ENCODE measurements at regions not wholly inside any gene's neighbourhood (a gene's known extent, or its start where the extent isn't known, plus 50 kb on each side); places are given as distances from the start of the nearest gene placed in this dataset.

DNA sequence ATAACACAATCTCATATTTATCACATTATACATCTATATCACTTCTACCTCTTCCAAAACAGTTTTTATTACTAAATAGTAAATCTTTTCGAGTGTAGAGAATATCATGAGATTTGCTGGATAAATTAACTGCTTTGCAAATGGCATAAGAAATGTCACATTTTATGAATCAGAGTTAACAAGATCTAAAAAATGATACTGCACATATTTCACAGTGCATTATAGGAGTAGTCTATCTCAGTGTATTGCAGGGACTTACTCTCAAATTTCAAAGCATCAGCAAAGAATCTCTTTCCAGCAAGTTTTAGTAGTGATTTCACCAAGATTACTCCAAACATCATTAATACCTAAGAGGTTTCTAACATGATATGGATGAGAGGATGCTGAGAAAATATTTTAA, 687.1 kb upstream of the SLITRK1 start:
- Histone ChIP-seq H4K20me1 (ENCODE audit: insufficient read depth) (no peaks in the 10 kb centered on the region), H3K4me2 (ENCODE audit: low read length) (no peak overlapping the region), H3K36me3 (ENCODE audit: control insufficient read depth in 1 of 2, insufficient read depth in 2 of 2, low read length in 2 of 2) (no peaks in the 10 kb centered on the region), H3K9me3 (ENCODE audit: control insufficient read depth in 1 of 2, insufficient read depth in 1 of 2, low read depth in 1 of 2, low read length in 2 of 2) (no peaks in the 10 kb centered on the region), H3K27ac (ENCODE audit: low read depth, low read length) (no peak overlapping the region), H3K79me2 (ENCODE audit: insufficient read depth, low read length) (no peaks in the 10 kb centered on the region), H3K4me3 (replicated peaks in 1 of 2; ENCODE audit: low read depth in 1 of 2, low read length in 2 of 2) (no peak overlapping the region), H3K4me1 (ENCODE audit: control insufficient read depth in 1 of 2, insufficient read depth in 2 of 2, low read length in 2 of 2) (no peaks in the 10 kb centered on the region), H3K9ac (ENCODE audit: low read length) (no peak overlapping the region), H3K27me3 (ENCODE audit: insufficient read depth, low read length) (no peaks in the 10 kb centered on the region), H2AFZ (ENCODE audit: low read depth, low read length, poor library complexity, severe bottlenecking) (no peak overlapping the region), H3K9me2 (ENCODE audit: insufficient read depth) (no peaks in the 10 kb centered on the region)
- ATAC-seq: no peak
- POLR2A ChIA-PET: no interaction called here
- DNase-seq (ENCODE audit: low read depth, low spot score): no peak
- TF ChIP-seq CBX3 (IDR thresholded peaks at IDR 0.05; ENCODE audit: low read depth): no peak
- no peak for TF ChIP-seq RAD21 (IDR thresholded peaks at IDR 0.05; ENCODE audit: low read depth)
- TF ChIP-seq, protein P1, sequence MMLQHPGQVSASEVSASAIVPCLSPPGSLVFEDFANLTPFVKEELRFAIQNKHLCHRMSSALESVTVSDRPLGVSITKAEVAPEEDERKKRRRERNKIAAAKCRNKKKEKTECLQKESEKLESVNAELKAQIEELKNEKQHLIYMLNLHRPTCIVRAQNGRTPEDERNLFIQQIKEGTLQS (IDR thresholded peaks at IDR 0.05): no peak
- no peak for TF ChIP-seq ZFX (IDR thresholded peaks at IDR 0.05)
- TF ChIP-seq, protein P2, sequence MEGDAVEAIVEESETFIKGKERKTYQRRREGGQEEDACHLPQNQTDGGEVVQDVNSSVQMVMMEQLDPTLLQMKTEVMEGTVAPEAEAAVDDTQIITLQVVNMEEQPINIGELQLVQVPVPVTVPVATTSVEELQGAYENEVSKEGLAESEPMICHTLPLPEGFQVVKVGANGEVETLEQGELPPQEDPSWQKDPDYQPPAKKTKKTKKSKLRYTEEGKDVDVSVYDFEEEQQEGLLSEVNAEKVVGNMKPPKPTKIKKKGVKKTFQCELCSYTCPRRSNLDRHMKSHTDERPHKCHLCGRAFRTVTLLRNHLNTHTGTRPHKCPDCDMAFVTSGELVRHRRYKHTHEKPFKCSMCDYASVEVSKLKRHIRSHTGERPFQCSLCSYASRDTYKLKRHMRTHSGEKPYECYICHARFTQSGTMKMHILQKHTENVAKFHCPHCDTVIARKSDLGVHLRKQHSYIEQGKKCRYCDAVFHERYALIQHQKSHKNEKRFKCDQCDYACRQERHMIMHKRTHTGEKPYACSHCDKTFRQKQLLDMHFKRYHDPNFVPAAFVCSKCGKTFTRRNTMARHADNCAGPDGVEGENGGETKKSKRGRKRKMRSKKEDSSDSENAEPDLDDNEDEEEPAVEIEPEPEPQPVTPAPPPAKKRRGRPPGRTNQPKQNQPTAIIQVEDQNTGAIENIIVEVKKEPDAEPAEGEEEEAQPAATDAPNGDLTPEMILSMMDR (IDR thresholded peaks at IDR 0.05 in 2 of 3, conservative IDR thresholded peaks at IDR 0.05 in 1 of 3; ENCODE audit: borderline replicate concordance in 1 of 3, insufficient read depth in 1 of 3, low read depth in 2 of 3, low read length in 2 of 3): no peak
- TF ChIP-seq SRF (IDR thresholded peaks at IDR 0.05; ENCODE audit: low read depth): no peak
- no peak for TF ChIP-seq ZNF274 (IDR thresholded peaks at IDR 0.05; ENCODE audit: low read depth, low read length)
- TF ChIP-seq, protein P3, sequence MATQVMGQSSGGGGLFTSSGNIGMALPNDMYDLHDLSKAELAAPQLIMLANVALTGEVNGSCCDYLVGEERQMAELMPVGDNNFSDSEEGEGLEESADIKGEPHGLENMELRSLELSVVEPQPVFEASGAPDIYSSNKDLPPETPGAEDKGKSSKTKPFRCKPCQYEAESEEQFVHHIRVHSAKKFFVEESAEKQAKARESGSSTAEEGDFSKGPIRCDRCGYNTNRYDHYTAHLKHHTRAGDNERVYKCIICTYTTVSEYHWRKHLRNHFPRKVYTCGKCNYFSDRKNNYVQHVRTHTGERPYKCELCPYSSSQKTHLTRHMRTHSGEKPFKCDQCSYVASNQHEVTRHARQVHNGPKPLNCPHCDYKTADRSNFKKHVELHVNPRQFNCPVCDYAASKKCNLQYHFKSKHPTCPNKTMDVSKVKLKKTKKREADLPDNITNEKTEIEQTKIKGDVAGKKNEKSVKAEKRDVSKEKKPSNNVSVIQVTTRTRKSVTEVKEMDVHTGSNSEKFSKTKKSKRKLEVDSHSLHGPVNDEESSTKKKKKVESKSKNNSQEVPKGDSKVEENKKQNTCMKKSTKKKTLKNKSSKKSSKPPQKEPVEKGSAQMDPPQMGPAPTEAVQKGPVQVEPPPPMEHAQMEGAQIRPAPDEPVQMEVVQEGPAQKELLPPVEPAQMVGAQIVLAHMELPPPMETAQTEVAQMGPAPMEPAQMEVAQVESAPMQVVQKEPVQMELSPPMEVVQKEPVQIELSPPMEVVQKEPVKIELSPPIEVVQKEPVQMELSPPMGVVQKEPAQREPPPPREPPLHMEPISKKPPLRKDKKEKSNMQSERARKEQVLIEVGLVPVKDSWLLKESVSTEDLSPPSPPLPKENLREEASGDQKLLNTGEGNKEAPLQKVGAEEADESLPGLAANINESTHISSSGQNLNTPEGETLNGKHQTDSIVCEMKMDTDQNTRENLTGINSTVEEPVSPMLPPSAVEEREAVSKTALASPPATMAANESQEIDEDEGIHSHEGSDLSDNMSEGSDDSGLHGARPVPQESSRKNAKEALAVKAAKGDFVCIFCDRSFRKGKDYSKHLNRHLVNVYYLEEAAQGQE (IDR thresholded peaks at IDR 0.05; ENCODE audit: low read depth): no peak
- TF ChIP-seq, protein P4, sequence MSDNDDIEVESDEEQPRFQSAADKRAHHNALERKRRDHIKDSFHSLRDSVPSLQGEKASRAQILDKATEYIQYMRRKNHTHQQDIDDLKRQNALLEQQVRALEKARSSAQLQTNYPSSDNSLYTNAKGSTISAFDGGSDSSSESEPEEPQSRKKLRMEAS (IDR thresholded peaks at IDR 0.05): no peak
- TF ChIP-seq POLR2A (IDR thresholded peaks at IDR 0.05; ENCODE audit: borderline replicate concordance, extremely low read depth, insufficient read depth, insufficient read length): no peak
- TF ChIP-seq EGR1 (IDR thresholded peaks at IDR 0.05; ENCODE audit: low read depth): no peak
- TF ChIP-seq FOSL1 (IDR thresholded peaks at IDR 0.05; ENCODE audit: low read depth): no peak
- no peak for TF ChIP-seq EZH2phosphoT487 (IDR thresholded peaks at IDR 0.05; ENCODE audit: borderline replicate concordance)
- TF ChIP-seq SIN3A (IDR thresholded peaks at IDR 0.05; ENCODE audit: low read depth): no peak
- TF ChIP-seq POLR2AphosphoS5 (IDR thresholded peaks at IDR 0.05; ENCODE audit: low read depth, low read length): no peak
- TF ChIP-seq, protein P5, sequence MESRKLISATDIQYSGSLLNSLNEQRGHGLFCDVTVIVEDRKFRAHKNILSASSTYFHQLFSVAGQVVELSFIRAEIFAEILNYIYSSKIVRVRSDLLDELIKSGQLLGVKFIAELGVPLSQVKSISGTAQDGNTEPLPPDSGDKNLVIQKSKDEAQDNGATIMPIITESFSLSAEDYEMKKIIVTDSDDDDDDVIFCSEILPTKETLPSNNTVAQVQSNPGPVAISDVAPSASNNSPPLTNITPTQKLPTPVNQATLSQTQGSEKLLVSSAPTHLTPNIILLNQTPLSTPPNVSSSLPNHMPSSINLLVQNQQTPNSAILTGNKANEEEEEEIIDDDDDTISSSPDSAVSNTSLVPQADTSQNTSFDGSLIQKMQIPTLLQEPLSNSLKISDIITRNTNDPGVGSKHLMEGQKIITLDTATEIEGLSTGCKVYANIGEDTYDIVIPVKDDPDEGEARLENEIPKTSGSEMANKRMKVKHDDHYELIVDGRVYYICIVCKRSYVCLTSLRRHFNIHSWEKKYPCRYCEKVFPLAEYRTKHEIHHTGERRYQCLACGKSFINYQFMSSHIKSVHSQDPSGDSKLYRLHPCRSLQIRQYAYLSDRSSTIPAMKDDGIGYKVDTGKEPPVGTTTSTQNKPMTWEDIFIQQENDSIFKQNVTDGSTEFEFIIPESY (IDR thresholded peaks at IDR 0.05; ENCODE audit: extremely low read depth, insufficient replicate concordance, low read length): no peak
- no peak for TF ChIP-seq JUND (IDR thresholded peaks at IDR 0.05)
- TF ChIP-seq CEBPB (IDR thresholded peaks at IDR 0.05; ENCODE audit: low read depth): no peak
- RAD21 ChIA-PET (ENCODE audit: low non-redundant PET in 1 of 2, low total read pairs in 2 of 2, uncharacterized antibody in 2 of 2, unreplicated experiment in 2 of 2): no interaction called here
- intact Hi-C loops (cut with micrococcal nuclease): no loop called here
- BruUV-seq (replicated peaks): no TSS peak
- CTCF ChIA-PET: no interaction called here

All from HCT116 (cell line).